HCT116 (cell line): ENCODE measurements at regions not wholly inside any gene's neighbourhood (a gene's known extent, or its start where the extent isn't known, plus 50 kb on each side); places are given as distances from the start of the nearest gene placed in this dataset.

ENCODE experiments used
- ATAC-seq: fragments of 200-7000 bp; cut with Tn5 transposase; 2 replicates; pipeline ENCODE4 v1.9.1; 2020; ENCODE audit warnings: mild to moderate bottlenecking, moderate library complexity
- BruUV-seq: library from RNA; stranded (reverse); fragments of 400-500 nt; replicated peaks from 2 replicates; lab custom pipeline; 2021; lab: Mats Ljungman, UMichigan
- CTCF ChIA-PET: fragments of 300-600 bp; sonication (Branson Sonifier 250); formaldehyde crosslinking; loops from one replicate; lab custom pipeline; 2021; ENCODE audit warnings: antibody characterized with exemption; lab: Charles Lee
- POLR2A ChIA-PET: fragments of 300-600, 350-600 bp; sonication (Branson Sonifier 250); formaldehyde crosslinking; loops from one replicate; lab custom pipeline; 2021; ENCODE audit warnings: antibody characterized with exemption; lab: Charles Lee
- RAD21 ChIA-PET, 2 experiments: fragments of 300-600 bp; sonication (Branson Sonifier 250); formaldehyde crosslinking; loops; one replicate each; lab custom pipeline; 2023; ENCODE audit warnings: low total read pairs in 2 of 2; ENCODE audit not compliant: uncharacterized antibody in 2 of 2, unreplicated experiment in 2 of 2, low non-redundant PET in 1 of 2; lab: Charles Lee
- DNase-seq: peaks from one replicate; pipeline ENCODE4 v3.0.0-alpha.2; 2010; ENCODE audit warnings: low read depth, low spot score
- H2AFZ ChIP-seq: fragments of 200-600 bp; shearing (Covaris generic), sonication (generic); 2 replicates; pipeline ENCODE4 v1.6.1; 2017; ENCODE audit warnings: low read depth, mixed run types, mixed read lengths, antibody characterized with exemption, low read length; ENCODE audit not compliant: poor library complexity, severe bottlenecking
- H3K27ac ChIP-seq: 2 replicates; pipeline ENCODE4 v1.5.1; 2012; ENCODE audit warnings: low read depth, low read length
- H3K27me3 ChIP-seq: fragments of 200-600 bp; sonication (generic); 2 replicates; pipeline ENCODE4 v1.6.1; 2016; ENCODE audit warnings: mixed run types, low read length, mixed read lengths; ENCODE audit not compliant: insufficient read depth
- H3K36me3 ChIP-seq, 2 experiments: fragments of 200-500 bp in 1 of 2; fragments of 200-600 bp in 1 of 2; sonication (Bioruptor generic) in 1 of 2; sonication (generic) in 1 of 2; 2 replicates each; pipeline versions ENCODE4 v1.5.1 to v1.6.1; 2014 to 2016; ENCODE audit warnings: low read length in 2 of 2, inconsistent platforms in 1 of 2, mixed read lengths in 1 of 2, mixed run types in 1 of 2; ENCODE audit not compliant: insufficient read depth in 2 of 2, control insufficient read depth in 1 of 2
- H3K4me1 ChIP-seq, 2 experiments: fragments of 200-600 bp in 1 of 2; sonication (generic) in 1 of 2; 2 replicates each; pipeline versions ENCODE4 v1.5.1 to v1.6.1; 2012 to 2017; ENCODE audit warnings: low read length in 2 of 2, inconsistent platforms in 1 of 2, mild to moderate bottlenecking in 1 of 2, mixed read lengths in 1 of 2, mixed run types in 1 of 2, moderate library complexity in 1 of 2; ENCODE audit not compliant: insufficient read depth in 2 of 2, control insufficient read depth in 1 of 2
- H3K4me2 ChIP-seq: fragments of 200-600 bp; sonication (generic); 2 replicates; pipeline ENCODE4 v1.6.1; 2017; ENCODE audit warnings: mixed run types, low read length, mixed read lengths
- H3K4me3 ChIP-seq, 2 experiments: fragments of 200-600 bp in 1 of 2; sonication (generic) in 1 of 2; replicated peaks in 1 of 2; 2 replicates each; pipeline ENCODE4 v1.5.1; 2011 to 2016; ENCODE audit warnings: low read length in 2 of 2, control low read depth in 1 of 2, low read depth in 1 of 2, mild to moderate bottlenecking in 1 of 2, mixed read lengths in 1 of 2, mixed run types in 1 of 2
- H3K79me2 ChIP-seq: fragments of 200-600 bp; sonication (generic); 2 replicates; pipeline ENCODE4 v1.6.1; 2017; ENCODE audit warnings: mild to moderate bottlenecking, mixed run types, low read length, moderate library complexity, mixed read lengths; ENCODE audit not compliant: insufficient read depth
- H3K9ac ChIP-seq: fragments of 200-600 bp; sonication (generic); 2 replicates; pipeline ENCODE4 v1.6.1; 2016; ENCODE audit warnings: low read length, mixed read lengths
- H3K9me2 ChIP-seq: fragments of 200-600 bp; sonication (generic), shearing (Covaris generic); 2 replicates; pipeline ENCODE4 v1.6.1; 2017; ENCODE audit warnings: mixed run types, mild to moderate bottlenecking, moderate library complexity; ENCODE audit not compliant: insufficient read depth
- H3K9me3 ChIP-seq, 2 experiments: fragments of 200-500 bp in 1 of 2; fragments of 200-600 bp in 1 of 2; sonication (Bioruptor generic) in 1 of 2; sonication (generic) in 1 of 2; 2 replicates each; pipeline ENCODE4 v1.6.1; 2014 to 2017; ENCODE audit warnings: low read length in 2 of 2, mixed read lengths in 2 of 2, inconsistent platforms in 1 of 2, low read depth in 1 of 2, mild to moderate bottlenecking in 1 of 2, mixed run types in 1 of 2, moderate library complexity in 1 of 2; ENCODE audit not compliant: control insufficient read depth in 1 of 2, insufficient read depth in 1 of 2
- H4K20me1 ChIP-seq: fragments of 200-600 bp; sonication (generic), shearing (Covaris generic); 2 replicates; pipeline ENCODE4 v1.6.1; 2017; ENCODE audit warnings: mixed run types, mild to moderate bottlenecking, moderate library complexity; ENCODE audit not compliant: insufficient read depth
- ATF3 ChIP-seq: IDR thresholded peaks from 2 replicates; pipeline ENCODE4 v1.6.1; 2012
- CTCF ChIP-seq, 3 experiments: fragments of 200-600 bp in 1 of 3; sonication (generic) in 1 of 3; IDR thresholded peaks in 2 of 3; conservative IDR thresholded peaks in 1 of 3; 2 replicates each; pipeline ENCODE4 v1.5.1; 2012 to 2017; ENCODE audit warnings: low read depth in 2 of 3, low read length in 2 of 3, antibody characterized with exemption in 1 of 3, borderline replicate concordance in 1 of 3, control low read depth in 1 of 3, mild to moderate bottlenecking in 1 of 3, mixed read lengths in 1 of 3, mixed run types in 1 of 3, moderate library complexity in 1 of 3; ENCODE audit not compliant: insufficient read depth in 1 of 3
- ELF1 ChIP-seq: IDR thresholded peaks from 2 replicates; pipeline ENCODE4 v1.6.1; 2012; ENCODE audit warnings: low read depth, borderline replicate concordance
- EZH2 ChIP-seq: fragments of 200-600 bp; sonication (generic); IDR thresholded peaks from 2 replicates; pipeline ENCODE4 v1.6.1; 2017; ENCODE audit warnings: antibody characterized with exemption, mixed run types
- JUND ChIP-seq: IDR thresholded peaks from 2 replicates; pipeline ENCODE4 v1.6.1; 2012
- MAX ChIP-seq: IDR thresholded peaks from 2 replicates; pipeline ENCODE4 v1.6.1; 2012
- POLR2AphosphoS5 ChIP-seq: IDR thresholded peaks from 2 replicates; pipeline ENCODE4 v1.6.1; 2011; ENCODE audit warnings: mild to moderate bottlenecking, low read depth, low read length, moderate library complexity
- RAD21 ChIP-seq: IDR thresholded peaks from 2 replicates; pipeline ENCODE4 v1.6.1; 2012; ENCODE audit warnings: low read depth, mild to moderate bottlenecking
- YY1 ChIP-seq: IDR thresholded peaks from 2 replicates; pipeline ENCODE4 v1.6.1; 2011; ENCODE audit warnings: low read length, low read depth, moderate library complexity, mild to moderate bottlenecking; ENCODE audit not compliant: insufficient replicate concordance; ENCODE audit errors: extremely low read depth
- intact Hi-C: fragments of 100-400 bp; cut with micrococcal nuclease; formaldehyde crosslinking; loops from 2 replicates; pipeline ENCODE4 v1.10.0; 2022

GRCh38 chr10:31594347-31594873 is 275.4 kb downstream of the ZEB1 start:
- H3K36me3 ChIP-seq, result no peaks in the 10 kb centered on the region
- H2AFZ ChIP-seq, result no peak overlapping the region
- ChIA-PET CTCF (no interaction called here), RAD21 (no interaction called here), POLR2A (interaction anchor here (1.5 kb wide), 1 partner anchor 9 kb away, joined by 4 read pairs; no protein-coding TSS in a partner anchor)
- H3K27me3 ChIP-seq, result no peaks in the 10 kb centered on the region
- H3K79me2 ChIP-seq, result no peaks in the 10 kb centered on the region
- H3K9me2 ChIP-seq, result no peaks in the 10 kb centered on the region
- H3K4me1 ChIP-seq, result no peaks in the 10 kb centered on the region
- H3K4me2 ChIP-seq, result no peak overlapping the region
- DNase-seq, result no peak
- no peak overlapping the region for H3K27ac ChIP-seq
- no peak for ATAC-seq
- H3K9me3 ChIP-seq, result no peaks in the 10 kb centered on the region
- no peaks in the 10 kb centered on the region for H4K20me1 ChIP-seq
- intact Hi-C loops, result no loop called here
- TF ChIP-seq ELF1, result no peak
- no peak for TF ChIP-seq RAD21
- TF ChIP-seq JUND, result no peak
- TF ChIP-seq EZH2, result no peak
- TF ChIP-seq CTCF (IDR thresholded peaks at IDR 0.05 in 2 of 3, conservative IDR thresholded peaks at IDR 0.05 in 1 of 3; ENCODE audit: borderline replicate concordance in 1 of 3, insufficient read depth in 1 of 3, low read depth in 2 of 3, low read length in 2 of 3), result no peak
- TF ChIP-seq POLR2AphosphoS5, result no peak
- no peak for TF ChIP-seq YY1
- no peak for TF ChIP-seq ATF3
- TF ChIP-seq MAX, result no peak
- no TSS peak for BruUV-seq
- no peak overlapping the region for H3K9ac ChIP-seq
- H3K4me3 ChIP-seq, result no peak overlapping the region
